Left cardiac atrium (tissue), 4 donors: ENCODE measurements at regions not wholly inside any gene's neighbourhood (a gene's known extent, or its start where the extent isn't known, plus 50 kb on each side); places are given as distances from the start of the nearest gene placed in this dataset.
A peak's percentile ranks its signal among the peaks of the same experiment; 100 is the strongest.

Experiments used
- ATAC-seq, 2 donors: fragments of 200-7000 bp; cut with Tn5 transposase; one replicate each; pipeline ENCODE4 v1.9.1; 2020; ENCODE audit warnings: mild to moderate bottlenecking in 2 of 2, moderate library complexity in 2 of 2
- DNase-seq: peaks from one replicate; pipeline ENCODE4 v3.0.0-alpha.2; 2020
- intact Hi-C, 2 donors: fragments of 100-400 bp; cut with DNase I; formaldehyde crosslinking; loops; one replicate each; pipeline versions ENCODE4 v1.14.1 to v1.15.1; 2022 to 2023
- donor health status: DM: no; HTN: yes; CAD: no.
- donor health status: DM: no; HTN: yes; CAD: no; lungs with severe emphysema.
- donor health status: DM: yes; HTN: yes; CAD: no.
- donor health status: Dilated cardiomyopathy.

DNA sequence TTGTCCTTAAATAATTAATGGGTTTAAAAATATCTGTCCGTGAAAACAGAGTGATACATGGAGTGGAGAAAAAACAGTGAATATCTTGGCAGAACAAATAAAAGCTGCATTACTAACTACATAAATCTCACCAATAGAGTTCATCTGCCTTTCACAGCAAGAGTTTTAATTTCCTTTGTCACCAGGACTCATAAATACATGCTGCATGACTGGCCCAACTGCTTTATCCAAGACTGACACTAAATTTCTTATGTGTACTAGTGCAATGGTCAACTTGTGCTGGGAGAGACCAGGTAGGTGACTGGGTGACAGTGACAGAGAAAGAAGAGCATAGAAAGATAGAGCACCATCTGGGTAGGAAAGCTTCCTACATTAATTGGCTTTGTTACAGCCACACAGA is 402.8 kb downstream of the RAD51AP2 start:
- intact Hi-C loops = no loop called here
- no peak for ATAC-seq
- no peak for DNase-seq

DNA sequence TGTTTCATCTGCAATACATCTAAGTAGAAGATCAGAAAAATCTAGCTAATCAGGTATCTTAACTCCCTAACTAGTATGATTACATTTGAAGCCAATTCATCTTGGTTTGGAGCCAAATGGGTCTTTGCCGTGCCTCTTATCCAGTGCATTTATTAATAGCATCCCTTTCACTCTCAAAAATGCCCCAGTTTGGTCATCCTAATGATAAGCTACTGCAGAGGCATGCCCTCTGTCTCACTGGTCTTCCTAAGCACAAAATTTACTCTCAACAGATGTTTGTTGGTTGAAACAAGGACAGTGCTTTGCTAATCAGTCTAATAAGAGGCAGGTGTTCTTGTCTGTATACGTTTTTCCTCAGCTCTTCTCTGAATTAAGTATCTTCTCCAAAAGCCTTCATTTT is 403.2 kb downstream of the RAD51AP2 start:
- DNase-seq (no peak), ATAC-seq (no peak)
- intact Hi-C loops = no loop called here

DNA sequence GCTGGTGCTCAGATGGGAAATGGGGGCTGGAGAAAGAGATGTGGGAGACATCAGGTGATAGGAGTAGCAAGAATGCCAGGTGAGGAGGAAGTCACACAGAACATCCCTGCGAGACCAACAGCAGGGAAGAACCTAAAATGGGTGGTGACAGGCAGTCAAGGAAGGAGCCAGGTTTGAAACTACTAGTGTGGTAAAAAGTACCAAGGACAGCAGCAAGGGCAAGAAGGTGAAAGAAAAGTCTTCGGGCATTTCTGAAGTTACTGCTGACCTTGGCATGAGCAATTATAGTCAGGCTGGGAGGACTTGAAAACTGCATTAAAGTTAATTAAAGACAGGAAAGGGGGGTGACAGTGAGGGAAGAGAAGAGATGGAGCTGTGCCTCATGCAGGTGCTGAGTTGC is 410.4 kb downstream of the RAD51AP2 start:
- no peak for DNase-seq
- no peak for ATAC-seq
- intact Hi-C loops = no loop called here

DNA sequence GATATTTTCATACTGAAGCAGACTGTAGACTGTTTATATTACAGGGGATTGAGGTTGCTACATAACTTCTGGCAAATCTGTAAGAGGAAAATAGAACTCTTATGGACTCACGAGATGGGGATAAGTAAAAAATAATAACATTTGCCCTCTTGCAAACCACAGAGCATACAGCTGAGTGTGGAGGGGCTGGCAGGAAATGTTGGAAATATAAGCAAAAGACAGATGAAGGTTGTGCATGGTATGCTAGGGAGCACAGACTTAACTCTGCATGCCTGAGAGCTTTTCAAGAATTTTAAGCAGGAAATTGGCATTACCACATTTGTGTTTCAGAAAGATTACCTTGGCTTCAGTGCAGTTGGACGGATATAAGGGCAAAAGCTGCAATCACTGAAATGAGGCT is 411.1 kb downstream of the RAD51AP2 start:
- no peak for DNase-seq
- no peak for ATAC-seq
- intact Hi-C loops = no loop called here

DNA sequence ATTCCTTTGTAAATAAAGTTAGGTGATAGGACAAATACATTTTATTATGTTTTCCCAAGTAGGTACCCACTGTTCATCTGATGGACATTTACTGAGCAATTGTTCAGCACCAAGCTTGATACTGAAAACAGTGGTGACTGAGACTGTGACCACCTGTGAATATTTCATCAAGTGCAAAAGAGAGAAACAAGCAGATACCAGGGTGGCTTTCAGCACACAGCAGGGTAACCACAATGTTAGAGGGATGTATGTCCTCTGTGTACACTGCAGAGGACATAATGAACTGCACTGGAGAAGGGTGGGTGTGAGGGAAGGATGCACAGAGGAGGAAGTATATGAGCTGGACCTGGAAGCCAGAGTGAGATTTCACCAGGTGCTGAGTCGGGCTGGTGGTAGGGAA is 411.8 kb downstream of the RAD51AP2 start:
- intact Hi-C loops = no loop called here
- no peak for ATAC-seq
- no peak for DNase-seq

DNA sequence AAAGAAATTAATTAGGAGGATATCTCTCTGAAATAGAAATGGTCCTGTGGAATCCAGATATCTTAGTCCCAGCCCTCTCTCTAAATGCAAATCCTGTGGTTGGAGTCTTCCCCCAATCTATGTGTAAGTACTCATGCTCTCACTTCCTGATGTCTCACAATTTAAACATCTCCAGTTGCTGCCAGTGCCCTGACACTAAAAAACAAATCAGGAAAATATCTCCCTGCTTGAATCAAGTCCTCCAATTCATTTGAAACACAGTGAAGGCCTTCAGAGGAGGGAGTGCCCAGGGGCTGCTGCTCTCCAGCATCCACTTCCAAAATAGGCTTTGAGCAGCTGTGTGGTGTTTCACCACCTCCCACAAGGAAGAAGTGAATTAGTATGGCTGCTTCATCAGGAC is 413.8 kb downstream of the RAD51AP2 start:
- no peak for ATAC-seq
- no peak for DNase-seq
- intact Hi-C loops = no loop called here

DNA sequence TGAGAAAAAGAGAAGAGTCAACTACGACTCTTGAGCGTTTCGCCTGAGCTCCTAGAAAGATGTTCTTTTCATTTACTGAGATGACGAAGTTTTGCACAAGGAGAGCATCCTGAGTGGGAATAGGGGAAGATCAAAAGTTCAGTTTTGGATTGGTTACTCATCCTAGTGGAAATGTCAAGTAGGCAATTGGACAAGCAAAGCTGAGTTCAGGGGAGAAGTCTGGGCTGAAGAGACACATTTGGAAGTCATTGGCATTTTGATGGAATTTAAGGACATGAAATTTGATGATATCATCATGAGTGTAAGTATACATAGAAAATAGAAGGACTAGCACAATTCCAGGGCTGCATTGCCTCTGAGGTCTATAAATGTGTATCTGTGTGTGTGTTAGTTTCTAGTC is 416.6 kb downstream of the RAD51AP2 start:
- DNase-seq = no peak
- no peak for ATAC-seq
- intact Hi-C loops = no loop called here

DNA sequence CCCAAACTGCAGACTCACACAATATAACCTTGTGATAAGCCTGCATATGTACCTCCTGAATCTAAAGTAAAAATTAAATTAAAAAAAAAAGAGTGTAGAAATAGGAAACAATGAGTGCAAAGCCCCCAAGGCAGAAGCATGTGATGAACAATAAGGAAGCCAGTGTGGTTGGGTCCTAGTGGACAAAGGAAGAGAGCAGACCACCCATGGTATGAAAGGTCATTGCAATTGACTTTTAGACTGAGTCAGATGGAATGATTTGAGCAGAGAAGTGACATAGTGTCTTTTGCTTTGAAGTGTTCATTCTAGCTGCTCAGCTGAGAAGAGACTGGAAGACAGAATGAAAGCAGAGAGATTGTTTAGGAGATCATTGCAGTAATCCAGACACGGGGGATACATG is 417.1 kb downstream of the RAD51AP2 start:
- intact Hi-C loops = no loop called here
- DNase-seq (no peak), ATAC-seq (no peak)

DNA sequence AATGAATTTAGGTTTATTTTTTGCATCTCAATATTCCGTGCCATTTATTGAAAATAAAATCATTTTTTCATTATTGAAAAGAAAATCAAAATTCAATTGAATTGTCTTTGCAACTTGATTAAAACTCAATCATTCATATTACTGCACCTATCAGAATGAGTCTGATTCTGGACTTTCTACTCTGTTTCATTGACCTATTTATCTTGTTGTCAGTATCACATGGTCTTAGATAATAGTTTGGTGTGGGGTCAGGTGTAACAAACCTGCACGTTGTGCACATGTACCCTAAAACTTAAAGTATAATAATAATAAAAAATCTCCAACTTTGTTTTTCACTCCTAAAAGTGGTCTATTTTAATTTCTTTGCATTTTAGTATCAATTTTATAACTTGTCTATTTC is 422.9 kb downstream of the RAD51AP2 start:
- no peak for DNase-seq
- no peak for ATAC-seq
- intact Hi-C loops = no loop called here

DNA sequence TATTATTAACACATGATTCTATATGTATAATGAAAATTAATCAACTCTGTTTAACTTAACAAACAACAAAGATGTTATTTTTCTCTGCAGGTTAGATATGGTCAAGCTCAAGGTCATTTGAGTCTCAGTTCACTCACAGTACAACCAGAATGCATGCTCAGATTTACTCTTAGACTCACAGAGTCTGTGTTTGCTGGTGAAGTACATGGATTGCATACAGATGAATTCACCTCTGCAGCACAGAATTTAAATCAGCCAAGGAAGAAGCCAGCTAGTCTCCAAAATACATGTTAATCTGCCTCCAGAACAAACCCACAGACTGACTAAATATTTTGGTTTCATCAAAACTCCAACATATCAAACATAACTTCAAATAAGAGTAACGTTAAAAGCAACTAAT is 424.5 kb downstream of the RAD51AP2 start:
- intact Hi-C loops = no loop called here
- DNase-seq (no peak), ATAC-seq (no peak)

DNA sequence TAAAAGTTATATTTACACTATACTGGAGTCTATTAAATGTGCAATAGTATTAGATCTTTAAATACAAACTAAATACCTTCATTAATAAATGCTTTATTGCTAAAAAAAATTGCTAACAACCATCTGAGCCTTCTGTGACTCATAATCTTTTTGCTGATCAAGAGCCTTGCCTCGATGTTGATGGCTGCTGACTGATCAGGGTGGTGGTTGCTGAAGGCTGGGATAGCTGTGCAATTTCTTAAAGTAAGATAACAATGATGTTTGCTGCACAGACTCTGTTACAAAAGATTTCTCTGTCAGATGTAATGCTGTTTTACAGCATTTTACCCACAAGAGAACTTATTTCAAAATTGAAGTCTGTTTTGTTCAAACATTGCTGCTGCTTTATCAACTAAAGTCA is 421.4 kb upstream of the CYRIA start:
- ATAC-seq (no peak), DNase-seq (no peak)
- intact Hi-C loops = no loop called here

DNA sequence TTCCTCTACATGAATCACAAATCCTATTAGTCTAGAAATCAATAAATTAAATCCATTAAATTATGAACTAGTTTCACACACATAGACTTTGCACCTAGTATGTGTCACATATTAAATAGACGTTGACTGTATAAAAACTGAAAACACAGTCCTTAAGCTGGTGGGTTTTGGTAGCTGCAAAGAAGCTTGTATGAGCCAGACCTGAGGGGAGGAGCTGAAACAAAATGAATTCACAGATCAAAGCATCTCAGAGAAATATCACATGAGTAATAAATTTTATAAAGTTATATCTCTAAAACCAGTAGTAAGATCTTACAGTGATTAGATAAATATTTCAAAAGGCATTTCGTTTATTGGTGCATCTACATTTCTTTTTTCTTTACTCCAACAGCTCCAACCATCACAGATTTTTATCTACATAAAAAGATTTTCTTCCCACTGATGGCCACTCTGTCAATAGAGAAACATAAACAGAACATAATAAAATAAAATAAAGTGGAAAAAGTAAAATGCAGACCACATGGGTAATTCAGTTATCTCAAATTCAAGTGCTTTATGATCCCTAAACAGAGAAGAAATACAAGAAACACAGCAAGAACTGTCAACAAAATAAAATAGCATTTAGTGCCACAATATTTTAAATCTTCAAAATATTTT is 420.0 kb upstream of the CYRIA start:
- ATAC-seq (no peak), DNase-seq (no peak)
- intact Hi-C loops = no loop called here

DNA sequence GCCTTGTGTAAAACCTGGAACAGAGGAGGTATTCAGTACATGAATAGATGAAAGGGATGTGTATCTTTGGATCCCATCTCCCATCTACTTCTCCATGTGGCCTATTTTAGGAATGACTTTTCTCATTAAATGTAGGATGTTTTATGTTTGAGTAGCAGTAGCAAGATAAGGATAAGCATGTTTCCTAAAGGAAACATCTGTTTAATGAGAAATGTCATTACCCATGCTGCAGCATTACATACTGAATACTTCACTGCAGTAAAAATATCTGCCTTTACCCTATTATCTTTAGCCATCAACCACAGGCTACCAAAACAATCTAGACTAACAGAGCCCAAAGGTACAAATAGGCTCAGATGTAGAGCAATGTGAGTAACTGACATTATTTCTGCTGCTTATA is 419.2 kb upstream of the CYRIA start:
- intact Hi-C loops = no loop called here
- ATAC-seq (no peak), DNase-seq (no peak)

DNA sequence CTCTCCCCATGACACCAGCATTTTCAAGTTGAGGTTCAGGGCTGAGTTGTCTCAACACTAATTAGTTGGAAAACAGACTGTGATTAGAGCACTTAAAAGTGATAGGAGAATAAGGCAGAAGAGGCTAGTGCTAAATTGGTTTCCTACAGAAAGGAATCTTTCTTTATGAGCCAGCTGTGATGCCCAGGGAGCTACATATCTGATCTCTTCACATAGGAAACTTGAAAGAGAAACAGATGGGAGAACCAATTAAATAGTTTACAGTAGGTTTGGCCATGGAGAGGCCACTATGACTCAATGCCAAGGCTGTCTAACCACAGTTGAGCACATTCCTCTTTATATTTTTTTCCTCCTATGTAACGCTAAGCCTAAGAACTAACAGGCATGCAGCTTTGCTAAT is 418.3 kb upstream of the CYRIA start:
- no peak for DNase-seq
- intact Hi-C loops = no loop called here
- ATAC-seq = no peak

DNA sequence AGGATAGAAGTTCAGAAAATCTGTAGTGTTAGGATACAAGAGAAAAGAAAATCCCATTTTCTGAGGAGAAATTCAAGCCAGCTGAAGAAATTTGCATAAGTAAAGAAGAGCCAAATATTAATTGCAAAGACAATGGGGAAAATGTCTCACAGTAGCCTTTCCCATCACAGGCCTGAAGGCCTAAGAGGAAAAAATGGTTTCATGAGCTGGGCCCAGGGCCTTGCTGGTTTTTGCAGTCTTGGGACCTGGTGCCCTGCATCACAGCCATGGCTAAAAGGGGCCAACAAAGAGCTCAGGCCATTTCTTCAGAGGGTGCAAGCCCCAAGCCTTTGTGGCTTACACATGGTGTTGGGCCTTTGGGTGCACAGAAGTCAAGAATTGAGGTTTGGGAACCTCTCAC is 413.6 kb upstream of the CYRIA start:
- ATAC-seq (no peak), DNase-seq (no peak)
- intact Hi-C loops = no loop called here

DNA sequence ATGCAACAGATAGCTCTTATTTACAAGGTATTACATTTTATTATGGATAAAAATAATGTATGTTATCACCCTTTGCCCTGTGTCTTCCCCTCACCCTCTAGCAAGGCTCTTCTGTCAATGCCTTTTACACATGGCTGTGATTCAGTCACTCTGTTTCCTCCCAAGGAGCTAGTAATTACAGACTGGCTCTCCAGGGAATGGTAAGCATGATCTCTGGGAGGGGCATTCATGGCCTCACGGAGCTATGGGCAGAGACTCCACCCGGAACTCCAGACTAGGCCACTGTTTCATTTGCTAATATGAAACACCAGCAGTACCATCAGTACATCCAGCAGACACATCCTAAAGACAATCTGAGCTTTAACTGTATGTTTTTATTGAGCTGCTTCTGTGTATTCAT is 410.9 kb upstream of the CYRIA start:
- intact Hi-C loops = no loop called here
- peak in 1 of 2 donors; percentile 48 for ATAC-seq
- no peak for DNase-seq

DNA sequence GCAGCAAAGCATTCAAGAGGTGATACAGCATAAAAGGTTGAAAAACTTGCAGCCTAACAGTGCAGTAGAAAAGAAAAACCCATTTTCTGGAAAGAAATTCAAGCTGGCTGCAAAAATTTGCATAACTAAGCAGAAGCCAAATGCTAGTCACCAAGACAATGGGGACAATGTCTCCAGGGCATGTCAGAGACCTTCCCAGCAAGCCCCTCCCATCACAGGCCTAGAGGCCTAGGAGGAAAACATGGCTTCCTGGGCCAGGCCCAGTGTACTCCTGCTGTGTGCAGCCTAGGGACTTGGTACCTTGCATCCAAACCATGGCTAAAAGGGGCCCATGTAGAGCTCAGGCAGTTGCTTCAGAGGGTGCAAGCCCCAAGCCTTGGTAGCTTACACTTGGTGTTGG is 405.1 kb upstream of the CYRIA start:
- DNase-seq (no peak), ATAC-seq (no peak)
- intact Hi-C loops = no loop called here

DNA sequence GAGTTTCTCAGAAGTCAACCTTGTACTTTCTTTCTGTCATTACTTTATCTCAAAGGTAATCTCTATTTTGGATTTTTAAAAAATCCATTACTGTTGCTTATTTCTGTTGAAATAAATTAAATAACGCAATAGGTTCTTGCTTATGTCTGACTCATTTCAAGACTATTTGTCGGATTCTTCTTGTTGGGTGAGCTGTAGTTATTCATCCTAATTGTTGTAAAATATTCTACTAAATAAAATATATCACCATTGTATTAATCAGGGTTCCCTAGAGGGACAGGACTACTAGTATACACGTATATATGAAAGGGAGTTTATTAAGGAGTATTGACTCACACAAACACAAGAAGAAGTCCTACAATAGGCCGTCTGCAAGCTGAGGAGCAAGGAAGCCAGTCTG is 403.9 kb upstream of the CYRIA start:
- no peak for ATAC-seq
- intact Hi-C loops = no loop called here

DNA sequence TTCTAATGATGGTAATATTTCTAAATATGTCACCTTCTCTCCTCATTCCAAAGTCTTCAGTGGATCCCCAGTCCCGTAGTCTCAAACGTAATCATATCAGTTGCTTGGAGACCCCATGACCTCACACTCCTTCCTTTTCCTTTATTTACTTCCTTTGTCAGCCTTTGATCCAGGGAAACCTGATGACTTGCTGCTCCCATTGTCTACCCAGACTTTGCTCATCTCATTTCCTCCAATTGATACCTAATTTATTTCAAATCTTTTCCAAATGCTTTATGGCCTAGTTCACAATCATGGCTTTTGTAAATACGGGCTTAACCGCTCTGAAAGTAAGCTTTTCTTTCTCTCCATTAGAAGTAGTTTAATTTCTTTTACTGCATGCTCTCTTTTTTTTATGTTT is 402.4 kb upstream of the CYRIA start:
- DNase-seq (no peak), ATAC-seq (no peak)
- intact Hi-C loops = no loop called here

More for the DNA sequence above, 403.9 kb upstream of the CYRIA start:
- no peak for DNase-seq

DNA sequence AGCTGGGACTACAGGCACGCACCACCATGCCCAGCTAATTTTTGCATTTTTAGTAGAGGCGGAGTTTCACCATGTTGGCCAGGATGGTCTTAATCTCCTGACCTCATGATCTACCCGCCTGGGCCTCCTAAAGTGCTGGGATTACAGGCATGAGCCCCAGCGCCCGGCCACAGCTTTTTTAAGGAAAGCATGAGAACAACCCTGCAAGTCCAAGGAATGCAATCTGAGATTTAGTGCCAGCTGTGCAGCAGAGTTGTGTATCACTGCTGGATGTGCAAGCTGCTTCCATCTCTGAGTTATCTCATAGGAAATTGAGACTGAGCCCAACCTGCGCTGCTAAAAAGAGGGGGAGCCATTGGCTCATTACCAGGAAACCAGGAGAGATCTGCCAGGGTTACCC is 399.9 kb upstream of the CYRIA start:
- ATAC-seq (no peak), DNase-seq (no peak)
- intact Hi-C loops = no loop called here

DNA sequence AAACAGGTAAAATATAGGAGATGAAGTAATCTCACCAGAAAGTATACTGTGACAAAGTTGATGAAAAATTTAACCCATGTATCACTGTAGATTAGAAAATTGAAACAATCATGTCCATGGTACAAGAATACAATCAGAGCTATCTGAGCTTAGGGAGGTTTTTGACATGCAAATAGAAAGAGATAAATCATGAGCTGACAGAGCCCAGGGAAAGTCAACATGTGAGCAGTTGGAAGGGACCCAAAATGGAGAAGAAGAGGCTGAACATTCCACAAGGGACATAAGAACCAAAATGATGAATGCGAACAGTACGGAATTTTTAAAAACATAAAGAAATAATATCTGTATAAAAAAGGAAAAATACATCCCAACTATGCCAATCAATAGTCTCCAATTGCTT is 395.4 kb upstream of the CYRIA start:
- ATAC-seq = no peak
- intact Hi-C loops = no loop called here
- no peak for DNase-seq

DNA sequence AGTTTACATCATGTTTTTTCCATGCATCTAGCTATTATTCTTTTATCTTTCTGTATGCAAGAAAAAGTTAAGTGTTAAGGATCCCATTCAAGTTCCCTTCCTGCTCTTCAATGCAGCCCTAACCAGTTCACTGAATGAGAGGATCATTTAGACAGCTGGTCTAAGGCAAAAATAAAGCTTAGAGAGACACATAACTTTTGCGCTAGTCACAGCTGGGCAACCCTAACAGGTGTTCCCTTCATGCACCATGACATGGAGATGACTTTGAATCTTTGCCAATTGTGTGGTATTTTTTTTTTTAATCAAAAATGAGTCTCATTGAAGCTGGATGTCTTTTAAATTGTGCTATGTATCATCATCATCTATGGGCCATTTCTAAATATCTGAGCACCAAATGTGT is 393.8 kb upstream of the CYRIA start:
- DNase-seq (no peak), ATAC-seq (no peak)
- intact Hi-C loops = no loop called here
